ENCODE measurements at regions not wholly inside any gene's neighbourhood (a gene's known extent, or its start where the extent isn't known, plus 50 kb on each side); places are given as distances from the start of the nearest gene placed in this dataset.

- Histone ChIP-seq H4K20me1 (ENCODE audit: insufficient read depth, low read length) (no peaks in the 10 kb centered on the region), H3K9me3 (ENCODE audit: low read length) (peaks cover 4% of the 10 kb centered on the region; the same call in 1 of the 2 replicates), H3K36me3 (ENCODE audit: insufficient read depth, low read length) (no peaks in the 10 kb centered on the region), H3K27ac (ENCODE audit: low read depth, low read length, poor library complexity, severe bottlenecking) (no peak overlapping the region), H3K79me2 (ENCODE audit: insufficient read depth, low read depth, low read length) (no peaks in the 10 kb centered on the region), H3K4me2 (ENCODE audit: low read length) (no peak overlapping the region), H3K4me3 (ENCODE audit: low read depth, low read length, poor library complexity, severe bottlenecking) (no peak overlapping the region), H3K4me1 (ENCODE audit: insufficient read depth, low read length, poor library complexity, severe bottlenecking) (no peaks in the 10 kb centered on the region), H2AFZ (ENCODE audit: low read length) (no peak overlapping the region; the same call in 1 of the 2 replicates), H3K9me2 (ENCODE audit: insufficient read depth, low read length) (no peaks in the 10 kb centered on the region)
- peak; percentile 36 for DNase-seq (ENCODE audit: low spot score)
- TF ChIP-seq EZH2phosphoT487 (IDR thresholded peaks at IDR 0.05; ENCODE audit: borderline replicate concordance, low read depth, low read length) (no peak), CTCF (conservative IDR thresholded peaks at IDR 0.05; ENCODE audit: low read length) (peak; percentile 79)
- intact Hi-C loops (cut with micrococcal nuclease; ENCODE audit: unreplicated experiment), result loop anchor here (5.0 kb wide), 2 partner anchors 314 to 719 kb away; no protein-coding TSS in a partner anchor
- POLR2A ChIA-PET, result interaction anchor here (0.5 kb wide), 1 partner anchor 1009 kb away, joined by 3 read pairs; no protein-coding TSS in a partner anchor
- no TSS peak for BruUV-seq (replicated peaks)
- CTCF ChIA-PET (ENCODE audit: unreplicated experiment), result no interaction called here
Observed at GRCh38 chr6:120056085-120056484, 706.5 kb upstream of the MAN1A1 start.

GRCh38 chr6:120055071-120055470 is 705.5 kb upstream of the MAN1A1 start:
- H3K79me2 ChIP-seq (ENCODE audit: insufficient read depth, low read depth, low read length), result no peaks in the 10 kb centered on the region
- no peak for TF ChIP-seq EZH2phosphoT487 (IDR thresholded peaks at IDR 0.05; ENCODE audit: borderline replicate concordance, low read depth, low read length)
- no peak for TF ChIP-seq CTCF (conservative IDR thresholded peaks at IDR 0.05; ENCODE audit: low read length)
- H3K4me2 ChIP-seq (ENCODE audit: low read length), result no peak overlapping the region
- H3K9me3 ChIP-seq (ENCODE audit: low read length), result peaks cover 4% of the 10 kb centered on the region; the same call in 1 of the 2 replicates
- CTCF ChIA-PET (ENCODE audit: unreplicated experiment), result no interaction called here
- no peaks in the 10 kb centered on the region for H3K36me3 ChIP-seq (ENCODE audit: insufficient read depth, low read length)
- no TSS peak for BruUV-seq (replicated peaks)
- H2AFZ ChIP-seq (ENCODE audit: low read length), result no peak overlapping the region
- H3K27ac ChIP-seq (ENCODE audit: low read depth, low read length, poor library complexity, severe bottlenecking), result no peak overlapping the region
- H3K4me1 ChIP-seq (ENCODE audit: insufficient read depth, low read length, poor library complexity, severe bottlenecking), result no peaks in the 10 kb centered on the region
- intact Hi-C loops (cut with micrococcal nuclease; ENCODE audit: unreplicated experiment), result loop anchor here (5.0 kb wide), 2 partner anchors 313 to 718 kb away; no protein-coding TSS in a partner anchor
- no peaks in the 10 kb centered on the region for H4K20me1 ChIP-seq (ENCODE audit: insufficient read depth, low read length)
- H3K4me3 ChIP-seq (ENCODE audit: low read depth, low read length, poor library complexity, severe bottlenecking), result no peak overlapping the region
- POLR2A ChIA-PET, result interaction anchor here (0.7 kb wide), 1 partner anchor 22 kb away, joined by 7 read pairs; no protein-coding TSS in a partner anchor
- no peaks in the 10 kb centered on the region for H3K9me2 ChIP-seq (ENCODE audit: insufficient read depth, low read length)
- no peak for DNase-seq (ENCODE audit: low spot score)

- Histone ChIP-seq H3K4me3 (ENCODE audit: low read depth, low read length, poor library complexity, severe bottlenecking) (no peak overlapping the region), H2AFZ (ENCODE audit: low read length) (no peak overlapping the region), H3K27ac (ENCODE audit: low read depth, low read length, poor library complexity, severe bottlenecking) (no peak overlapping the region), H3K9me3 (ENCODE audit: low read length) (no peaks in the 10 kb centered on the region), H3K9me2 (ENCODE audit: insufficient read depth, low read length) (no peaks in the 10 kb centered on the region), H3K4me1 (ENCODE audit: insufficient read depth, low read length, poor library complexity, severe bottlenecking) (no peaks in the 10 kb centered on the region), H3K4me2 (ENCODE audit: low read length) (no peak overlapping the region), H3K36me3 (ENCODE audit: insufficient read depth, low read length) (no peaks in the 10 kb centered on the region), H4K20me1 (ENCODE audit: insufficient read depth, low read length) (no peaks in the 10 kb centered on the region), H3K79me2 (ENCODE audit: insufficient read depth, low read depth, low read length) (no peaks in the 10 kb centered on the region)
- no TSS peak for BruUV-seq (replicated peaks)
- TF ChIP-seq EZH2phosphoT487 (IDR thresholded peaks at IDR 0.05; ENCODE audit: borderline replicate concordance, low read depth, low read length), result no peak
- no peak for TF ChIP-seq CTCF (conservative IDR thresholded peaks at IDR 0.05; ENCODE audit: low read length)
- intact Hi-C loops (cut with micrococcal nuclease; ENCODE audit: unreplicated experiment), result no loop called here
- no peak for DNase-seq (ENCODE audit: low spot score)
- ChIA-PET POLR2A (interaction anchor here (1.9 kb wide), 1 partner anchor 11 kb away, joined by 8 read pairs; no protein-coding TSS in a partner anchor), CTCF (ENCODE audit: unreplicated experiment) (no interaction called here)
Observed at GRCh38 chr6:120039664-120040063, 690.1 kb upstream of the MAN1A1 start.
